PFSK-1 (cell line): ENCODE measurements at regions not wholly inside any gene's neighbourhood (a gene's known extent, or its start where the extent isn't known, plus 50 kb on each side); places are given as distances from the start of the nearest gene placed in this dataset.

Source experiments
- POLR2AphosphoS5 ChIP-seq: IDR thresholded peaks from 2 replicates; pipeline ENCODE4 v1.6.1; 2012; ENCODE audit warnings: low read depth, mild to moderate bottlenecking, control low read depth, low read length, moderate library complexity
- TF ChIP-seq, protein P1 (sequence below), 2 experiments: IDR thresholded peaks; 2 replicates each; pipeline versions ENCODE4 v1.6.1 to v1.8.0; 2011 to 2012; ENCODE audit warnings: low read depth in 2 of 2, low read length in 2 of 2, control low read depth in 1 of 2, inconsistent platforms in 1 of 2, mild to moderate bottlenecking in 1 of 2, moderate library complexity in 1 of 2; ENCODE audit not compliant: insufficient read depth in 1 of 2

- no peak for TF ChIP-seq POLR2AphosphoS5
- TF ChIP-seq, protein P1, sequence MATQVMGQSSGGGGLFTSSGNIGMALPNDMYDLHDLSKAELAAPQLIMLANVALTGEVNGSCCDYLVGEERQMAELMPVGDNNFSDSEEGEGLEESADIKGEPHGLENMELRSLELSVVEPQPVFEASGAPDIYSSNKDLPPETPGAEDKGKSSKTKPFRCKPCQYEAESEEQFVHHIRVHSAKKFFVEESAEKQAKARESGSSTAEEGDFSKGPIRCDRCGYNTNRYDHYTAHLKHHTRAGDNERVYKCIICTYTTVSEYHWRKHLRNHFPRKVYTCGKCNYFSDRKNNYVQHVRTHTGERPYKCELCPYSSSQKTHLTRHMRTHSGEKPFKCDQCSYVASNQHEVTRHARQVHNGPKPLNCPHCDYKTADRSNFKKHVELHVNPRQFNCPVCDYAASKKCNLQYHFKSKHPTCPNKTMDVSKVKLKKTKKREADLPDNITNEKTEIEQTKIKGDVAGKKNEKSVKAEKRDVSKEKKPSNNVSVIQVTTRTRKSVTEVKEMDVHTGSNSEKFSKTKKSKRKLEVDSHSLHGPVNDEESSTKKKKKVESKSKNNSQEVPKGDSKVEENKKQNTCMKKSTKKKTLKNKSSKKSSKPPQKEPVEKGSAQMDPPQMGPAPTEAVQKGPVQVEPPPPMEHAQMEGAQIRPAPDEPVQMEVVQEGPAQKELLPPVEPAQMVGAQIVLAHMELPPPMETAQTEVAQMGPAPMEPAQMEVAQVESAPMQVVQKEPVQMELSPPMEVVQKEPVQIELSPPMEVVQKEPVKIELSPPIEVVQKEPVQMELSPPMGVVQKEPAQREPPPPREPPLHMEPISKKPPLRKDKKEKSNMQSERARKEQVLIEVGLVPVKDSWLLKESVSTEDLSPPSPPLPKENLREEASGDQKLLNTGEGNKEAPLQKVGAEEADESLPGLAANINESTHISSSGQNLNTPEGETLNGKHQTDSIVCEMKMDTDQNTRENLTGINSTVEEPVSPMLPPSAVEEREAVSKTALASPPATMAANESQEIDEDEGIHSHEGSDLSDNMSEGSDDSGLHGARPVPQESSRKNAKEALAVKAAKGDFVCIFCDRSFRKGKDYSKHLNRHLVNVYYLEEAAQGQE (IDR thresholded peaks at IDR 0.05; ENCODE audit: insufficient read depth in 1 of 2, low read depth in 2 of 2, low read length in 2 of 2), result no peak
Observed at GRCh38 chr6:104305206-104305605, 554.5 kb downstream of the HACE1 start.
